IPS DF 19.7 (cell line): ENCODE measurements at regions not wholly inside any gene's neighbourhood (a gene's known extent, or its start where the extent isn't known, plus 50 kb on each side); places are given as distances from the start of the nearest gene placed in this dataset.

Source experiments
- DNase-seq: peaks from one replicate; pipeline ENCODE4 v3.0.0-alpha.2; 2013; ENCODE audit warnings: low read depth, low spot score

GRCh38 chr5:35430381-35431162, 187.1 kb upstream of the SPEF2 start:
- DNase-seq, result no peak

GRCh38 chr5:35420200-35420599, 189.9 kb upstream of the PRLR start:
- no peak for DNase-seq

- no peak for DNase-seq
These were observed 186.8 kb upstream of the PRLR start for GRCh38 chr5:35417040-35417439.

- no peak for DNase-seq
These were observed 186.1 kb upstream of the PRLR start for GRCh38 chr5:35416217-35416988.

GRCh38 chr5:35415309-35415708, 185.0 kb upstream of the PRLR start:
- no peak for DNase-seq

- no peak for DNase-seq
These were observed 179.1 kb upstream of the PRLR start for GRCh38 chr5:35409361-35409760.

GRCh38 chr5:35408146-35408545, 177.9 kb upstream of the PRLR start:
- no peak for DNase-seq

- DNase-seq, result no peak
These were observed 177.4 kb upstream of the PRLR start for GRCh38 chr5:35407697-35408096.

GRCh38 chr5:35405938-35406337, 175.7 kb upstream of the PRLR start:
- DNase-seq, result no peak

- no peak for DNase-seq
These were observed 174.4 kb upstream of the PRLR start for GRCh38 chr5:35404701-35405100.

- no peak for DNase-seq
These were observed 163.6 kb upstream of the PRLR start for GRCh38 chr5:35393901-35394300.

- no peak for DNase-seq
These were observed 154.4 kb upstream of the PRLR start for GRCh38 chr5:35384658-35385057.

- DNase-seq, result no peak
These were observed 152.8 kb upstream of the PRLR start for GRCh38 chr5:35383041-35383440.

GRCh38 chr5:35377653-35378052, 147.4 kb upstream of the PRLR start:
- no peak for DNase-seq

- DNase-seq, result no peak
These were observed 144.3 kb upstream of the PRLR start for GRCh38 chr5:35374584-35374983.

- DNase-seq, result no peak
These were observed 143.0 kb upstream of the PRLR start for GRCh38 chr5:35373249-35373648.

- DNase-seq, result no peak
These were observed 142.2 kb upstream of the PRLR start for GRCh38 chr5:35372482-35372881.

GRCh38 chr5:35371951-35372426, 141.7 kb upstream of the PRLR start:
- DNase-seq, result no peak

- DNase-seq, result no peak
These were observed 140.6 kb upstream of the PRLR start for GRCh38 chr5:35370871-35371270.

- peak; percentile 20 for DNase-seq
These were observed 139.9 kb upstream of the PRLR start for GRCh38 chr5:35369965-35370790.

GRCh38 chr5:35367526-35367925, 137.2 kb upstream of the PRLR start:
- no peak for DNase-seq

- no peak for DNase-seq
These were observed 135.5 kb upstream of the PRLR start for GRCh38 chr5:35365758-35366157.
